GF-D8 (cell line): ENCODE measurements at regions not wholly inside any gene's neighbourhood (a gene's known extent, or its start where the extent isn't known, plus 50 kb on each side); places are given as distances from the start of the nearest gene placed in this dataset.
A peak's percentile ranks its signal among the peaks of the same experiment; 100 is the strongest.
"Not testable (repeated sequence)": the region's sequence is repeated elsewhere in the genome, so short reads cannot be mapped to it uniquely, and the experiment has no call there.

Source experiments
- DNase-seq: peaks from one replicate; lab custom pipeline; 2025; lab: John Stamatoyannopoulos, UW

GRCh38 chr9:24342457-24342856 is 203.2 kb downstream of the IZUMO3 start:
- DNase-seq, result no peak

- no peak for DNase-seq
Observed at GRCh38 chr9:24333629-24334028, 212.1 kb downstream of the IZUMO3 start.

- no peak for DNase-seq
Observed at GRCh38 chr9:24298912-24299311, 246.8 kb downstream of the IZUMO3 start.

- no peak for DNase-seq
Observed at GRCh38 chr9:24297931-24298330, 247.8 kb downstream of the IZUMO3 start.

GRCh38 chr9:24296124-24296523 is 249.6 kb downstream of the IZUMO3 start:
- no peak for DNase-seq

GRCh38 chr9:24293386-24293785 is 252.3 kb downstream of the IZUMO3 start:
- DNase-seq, result no peak

GRCh38 chr9:24286761-24287160 is 258.9 kb downstream of the IZUMO3 start:
- no peak for DNase-seq

GRCh38 chr9:24258626-24259025 is 287.1 kb downstream of the IZUMO3 start:
- no peak for DNase-seq

- no peak for DNase-seq
Observed at GRCh38 chr9:24257726-24258125, 288.0 kb downstream of the IZUMO3 start.

- no peak for DNase-seq
Observed at GRCh38 chr9:24245988-24246387, 299.7 kb downstream of the IZUMO3 start.

GRCh38 chr9:24242576-24242975 is 303.1 kb downstream of the IZUMO3 start:
- DNase-seq, result no peak

- DNase-seq, result no peak
Observed at GRCh38 chr9:24218656-24219055, 327.0 kb downstream of the IZUMO3 start.

GRCh38 chr9:24210641-24211040 is 335.1 kb downstream of the IZUMO3 start:
- no peak for DNase-seq

- no peak for DNase-seq
Observed at GRCh38 chr9:24189986-24190385, 355.7 kb downstream of the IZUMO3 start.

GRCh38 chr9:24180572-24180971 is 354.5 kb upstream of the ELAVL2 start:
- not testable (repeated sequence) for DNase-seq

- DNase-seq, result no peak
Observed at GRCh38 chr9:24144796-24145195, 318.8 kb upstream of the ELAVL2 start.

- DNase-seq, result not testable (repeated sequence)
Observed at GRCh38 chr9:24135072-24135471, 309.0 kb upstream of the ELAVL2 start.

GRCh38 chr9:24132244-24132643 is 306.2 kb upstream of the ELAVL2 start:
- DNase-seq, result no peak

- no peak for DNase-seq
Observed at GRCh38 chr9:24127519-24127918, 301.5 kb upstream of the ELAVL2 start.

- DNase-seq, result no peak
Observed at GRCh38 chr9:24118190-24118589, 292.1 kb upstream of the ELAVL2 start.

- DNase-seq, result peak; percentile 22
Observed at GRCh38 chr9:24096756-24097155, 270.7 kb upstream of the ELAVL2 start.

- no peak for DNase-seq
Observed at GRCh38 chr9:24095246-24095645, 269.2 kb upstream of the ELAVL2 start.

- no peak for DNase-seq
Observed at GRCh38 chr9:24090566-24090965, 264.5 kb upstream of the ELAVL2 start.

- DNase-seq, result no peak
Observed at GRCh38 chr9:24073666-24074065, 247.6 kb upstream of the ELAVL2 start.

GRCh38 chr9:24073007-24073592 is 247.1 kb upstream of the ELAVL2 start:
- no peak for DNase-seq
